GM23338 (cell line): ENCODE measurements at regions not wholly inside any gene's neighbourhood (a gene's known extent, or its start where the extent isn't known, plus 50 kb on each side); places are given as distances from the start of the nearest gene placed in this dataset.

ENCODE experiments used
- CREB1 ChIP-seq: fragments of 250-450 bp; sonication (Bioruptor Pico); IDR thresholded peaks from 2 replicates; pipeline ENCODE4 v1.5.0; 2020; ENCODE audit warnings: low read depth, mild to moderate bottlenecking, moderate library complexity
- EZH2 ChIP-seq: fragments of 200-600 bp; sonication (generic); IDR thresholded peaks from one replicate; pipeline ENCODE4 v1.8.0; 2017; ENCODE audit warnings: antibody characterized with exemption, mild to moderate bottlenecking, low read depth; ENCODE audit not compliant: unreplicated experiment
- EZH2phosphoT487 ChIP-seq: fragments of 200-600 bp; sonication (generic); IDR thresholded peaks from one replicate; pipeline ENCODE4 v1.8.1; 2018; ENCODE audit warnings: antibody characterized with exemption; ENCODE audit not compliant: unreplicated experiment
- JUNB ChIP-seq: IDR thresholded peaks from one replicate; pipeline ENCODE4 v1.6.1; 2016; ENCODE audit warnings: antibody characterized with exemption; ENCODE audit not compliant: unreplicated experiment
- NANOG ChIP-seq: IDR thresholded peaks from 2 replicates; pipeline ENCODE4 v1.6.1; 2016; ENCODE audit warnings: antibody characterized with exemption, borderline replicate concordance
- POLR2AphosphoS5 ChIP-seq: IDR thresholded peaks from 2 replicates; pipeline ENCODE4 v1.6.1; 2016; ENCODE audit warnings: antibody characterized with exemption, low read depth
- REST ChIP-seq: IDR thresholded peaks from one replicate; pipeline ENCODE4 v1.6.1; 2018; ENCODE audit warnings: antibody characterized with exemption; ENCODE audit not compliant: unreplicated experiment
- STAT1 ChIP-seq: IDR thresholded peaks from one replicate; pipeline ENCODE4 v1.6.1; 2016; ENCODE audit warnings: antibody characterized with exemption; ENCODE audit not compliant: unreplicated experiment
- ZNF114 ChIP-seq: fragments of 250-450 bp; sonication (Bioruptor Pico); IDR thresholded peaks from 2 replicates; pipeline ENCODE4 v1.5.0; 2020; ENCODE audit warnings: mild to moderate bottlenecking, moderate library complexity
- ZNF331 ChIP-seq: fragments of 250-450 bp; sonication (Bioruptor Pico); IDR thresholded peaks from 2 replicates; pipeline ENCODE4 v1.5.0; 2020; ENCODE audit warnings: low read depth, mild to moderate bottlenecking, moderate library complexity
- TF ChIP-seq, protein P1 (sequence below), 2 experiments: fragments of 200-600 bp in 1 of 2; sonication (generic) in 1 of 2; conservative IDR thresholded peaks; 2 replicates each; pipeline versions ENCODE4 v1.5.1 to v1.6.1; 2016 to 2017; ENCODE audit warnings: antibody characterized with exemption in 2 of 2, low read depth in 2 of 2, mild to moderate bottlenecking in 2 of 2, moderate library complexity in 1 of 2
- TF ChIP-seq, protein P2 (sequence below): IDR thresholded peaks from 2 replicates; pipeline ENCODE4 v1.6.1; 2016; ENCODE audit warnings: antibody characterized with exemption

- TF ChIP-seq JUNB (no peak), EZH2phosphoT487 (no peak), ZNF331 (CRISPR knock-in tag) (no peak), CREB1 (CRISPR knock-in tag) (no peak), REST (no peak), ZNF114 (CRISPR knock-in tag) (no peak), POLR2AphosphoS5 (no peak), EZH2 (no peak), NANOG (no peak), STAT1 (no peak)
- TF ChIP-seq, protein P1, sequence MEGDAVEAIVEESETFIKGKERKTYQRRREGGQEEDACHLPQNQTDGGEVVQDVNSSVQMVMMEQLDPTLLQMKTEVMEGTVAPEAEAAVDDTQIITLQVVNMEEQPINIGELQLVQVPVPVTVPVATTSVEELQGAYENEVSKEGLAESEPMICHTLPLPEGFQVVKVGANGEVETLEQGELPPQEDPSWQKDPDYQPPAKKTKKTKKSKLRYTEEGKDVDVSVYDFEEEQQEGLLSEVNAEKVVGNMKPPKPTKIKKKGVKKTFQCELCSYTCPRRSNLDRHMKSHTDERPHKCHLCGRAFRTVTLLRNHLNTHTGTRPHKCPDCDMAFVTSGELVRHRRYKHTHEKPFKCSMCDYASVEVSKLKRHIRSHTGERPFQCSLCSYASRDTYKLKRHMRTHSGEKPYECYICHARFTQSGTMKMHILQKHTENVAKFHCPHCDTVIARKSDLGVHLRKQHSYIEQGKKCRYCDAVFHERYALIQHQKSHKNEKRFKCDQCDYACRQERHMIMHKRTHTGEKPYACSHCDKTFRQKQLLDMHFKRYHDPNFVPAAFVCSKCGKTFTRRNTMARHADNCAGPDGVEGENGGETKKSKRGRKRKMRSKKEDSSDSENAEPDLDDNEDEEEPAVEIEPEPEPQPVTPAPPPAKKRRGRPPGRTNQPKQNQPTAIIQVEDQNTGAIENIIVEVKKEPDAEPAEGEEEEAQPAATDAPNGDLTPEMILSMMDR (conservative IDR thresholded peaks at IDR 0.05; ENCODE audit: low read depth in 2 of 2): no peak
- TF ChIP-seq, protein P2, sequence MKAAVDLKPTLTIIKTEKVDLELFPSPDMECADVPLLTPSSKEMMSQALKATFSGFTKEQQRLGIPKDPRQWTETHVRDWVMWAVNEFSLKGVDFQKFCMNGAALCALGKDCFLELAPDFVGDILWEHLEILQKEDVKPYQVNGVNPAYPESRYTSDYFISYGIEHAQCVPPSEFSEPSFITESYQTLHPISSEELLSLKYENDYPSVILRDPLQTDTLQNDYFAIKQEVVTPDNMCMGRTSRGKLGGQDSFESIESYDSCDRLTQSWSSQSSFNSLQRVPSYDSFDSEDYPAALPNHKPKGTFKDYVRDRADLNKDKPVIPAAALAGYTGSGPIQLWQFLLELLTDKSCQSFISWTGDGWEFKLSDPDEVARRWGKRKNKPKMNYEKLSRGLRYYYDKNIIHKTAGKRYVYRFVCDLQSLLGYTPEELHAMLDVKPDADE: no peak
These were observed 242.6 kb upstream of the RBBP8 start for GRCh38 chr18:22690556-22690955.
